HG02840 (cell line): ENCODE measurements at regions not wholly inside any gene's neighbourhood (a gene's known extent, or its start where the extent isn't known, plus 50 kb on each side); places are given as distances from the start of the nearest gene placed in this dataset.
A peak's percentile ranks its signal among the peaks of the same experiment; 100 is the strongest.

ENCODE experiments used
- ATAC-seq: cut with Tn5 transposase; IDR thresholded peaks from one replicate; pipeline ENCODE4 v1.9.1; 2021; ENCODE audit warnings: mild to moderate bottlenecking, moderate library complexity, moderate number of reproducible peaks; ENCODE audit not compliant: unreplicated experiment, low FRiP score

- ATAC-seq, result no peak
Measured at GRCh38 chr6:16978686-16979085, 123.2 kb upstream of the STMND1 start.

- no peak for ATAC-seq
Measured at GRCh38 chr6:16976385-16977183, 125.3 kb upstream of the STMND1 start.

DNA sequence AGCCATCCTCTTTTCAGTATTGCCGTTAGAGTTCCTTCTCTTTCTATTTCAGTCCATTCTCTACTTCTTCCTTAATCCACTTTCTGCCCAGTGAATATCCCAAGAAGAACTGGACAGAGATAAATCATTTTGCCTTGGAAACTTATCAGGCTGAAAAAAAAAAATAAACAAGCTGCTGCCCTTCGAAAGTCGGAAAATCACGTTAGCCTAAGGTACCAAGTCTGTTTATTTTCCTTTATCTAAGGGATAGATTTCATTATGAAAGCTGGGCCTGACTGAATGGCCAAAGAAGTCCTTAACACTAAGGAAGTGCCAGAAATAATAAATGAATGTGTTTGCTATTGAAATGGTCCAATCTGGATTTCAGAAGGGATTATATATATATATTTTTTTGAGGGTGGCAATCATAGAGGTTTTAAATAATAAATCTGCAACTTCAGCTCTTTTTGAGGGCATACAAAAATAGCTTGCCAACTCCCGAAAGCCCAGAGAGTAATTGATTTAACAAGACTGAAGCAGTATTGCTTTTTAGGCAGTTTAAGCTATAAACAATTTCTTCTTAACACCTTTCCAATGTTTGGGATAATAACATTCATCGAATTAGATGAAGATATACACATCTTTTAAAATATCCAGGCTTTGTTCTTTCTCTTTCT is 127.0 kb upstream of the STMND1 start:
- ATAC-seq, result no peak

DNA sequence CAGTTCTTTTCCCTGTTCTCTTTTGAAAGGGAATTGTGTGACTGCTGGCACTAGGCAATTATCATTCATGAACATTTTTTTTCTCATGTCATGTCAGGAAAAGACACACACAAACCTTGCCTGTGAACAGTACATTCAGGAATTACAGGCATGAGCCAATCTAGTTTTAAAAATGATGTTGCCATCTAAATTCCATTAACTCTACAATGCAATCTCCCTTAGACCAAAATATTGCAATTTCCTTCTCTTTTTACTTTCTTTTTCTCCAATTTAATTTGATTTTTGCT is 127.5 kb upstream of the STMND1 start:
- ATAC-seq, result no peak

DNA sequence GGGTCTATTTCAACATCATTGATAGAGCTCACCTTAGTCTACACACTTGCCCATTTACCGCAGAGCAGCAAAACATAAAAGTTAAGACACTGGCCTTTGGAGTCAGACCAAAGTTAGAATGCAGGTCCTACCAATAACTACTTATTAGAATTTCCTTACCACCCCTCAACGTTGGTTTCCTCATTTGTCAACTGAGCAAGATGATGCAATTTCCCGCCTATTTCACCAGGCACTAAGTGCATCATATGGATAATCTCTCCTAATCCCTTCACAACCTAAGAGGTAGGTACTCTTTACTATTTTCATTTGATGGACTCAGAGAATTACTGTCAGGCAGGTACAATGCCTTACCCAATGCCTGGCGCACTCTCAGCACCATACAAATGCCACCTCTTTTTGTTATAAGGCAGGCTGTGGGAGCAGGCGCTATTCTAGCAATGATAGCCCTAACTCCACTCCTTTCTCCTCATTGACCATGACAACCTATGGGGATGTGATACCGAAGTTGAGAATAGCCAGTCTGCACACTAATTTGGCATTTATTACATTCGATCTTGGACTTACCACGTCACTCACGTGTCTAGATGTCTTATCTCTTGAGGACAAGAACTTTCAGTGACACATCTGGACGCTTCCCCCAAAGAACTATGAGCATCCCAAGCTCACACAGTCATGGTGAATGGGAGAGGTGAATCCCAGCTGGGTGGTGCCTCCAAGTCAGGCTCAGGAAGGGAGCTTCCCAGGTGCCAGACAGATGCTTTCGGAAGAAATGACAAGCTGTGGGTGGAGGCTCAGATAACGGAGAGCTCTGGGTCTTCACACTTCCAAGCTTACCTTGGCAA is 128.1 kb upstream of the STMND1 start:
- no peak for ATAC-seq

DNA sequence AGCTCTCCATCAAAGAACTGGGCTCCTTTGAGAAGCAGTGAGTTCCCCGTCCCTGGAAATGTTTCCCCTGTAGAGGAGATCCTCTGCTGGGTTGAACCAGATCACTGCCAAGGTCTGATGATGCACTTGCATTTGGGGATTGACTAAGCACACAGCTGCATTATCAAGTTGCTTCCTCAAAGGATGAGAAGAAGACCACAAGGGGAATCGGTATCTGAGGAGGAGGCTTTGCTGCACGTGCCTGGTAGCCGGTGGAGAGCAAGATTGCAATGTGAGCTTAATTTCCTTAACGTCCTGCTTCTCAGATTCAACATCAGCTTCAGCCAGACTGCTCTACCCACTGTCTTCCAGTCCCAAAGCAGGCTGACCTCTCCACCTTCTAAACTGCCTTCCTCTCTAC is 128.8 kb upstream of the STMND1 start:
- ATAC-seq, result no peak

- ATAC-seq, result no peak
Measured at GRCh38 chr6:16972535-16972934, 129.3 kb upstream of the STMND1 start.

GRCh38 chr6:16969699-16970655 is 131.9 kb upstream of the STMND1 start:
- no peak for ATAC-seq

- no peak for ATAC-seq
Measured at GRCh38 chr6:16968101-16968500, 133.7 kb upstream of the STMND1 start.

GRCh38 chr6:16967470-16967817 is 134.4 kb upstream of the STMND1 start:
- no peak for ATAC-seq

DNA sequence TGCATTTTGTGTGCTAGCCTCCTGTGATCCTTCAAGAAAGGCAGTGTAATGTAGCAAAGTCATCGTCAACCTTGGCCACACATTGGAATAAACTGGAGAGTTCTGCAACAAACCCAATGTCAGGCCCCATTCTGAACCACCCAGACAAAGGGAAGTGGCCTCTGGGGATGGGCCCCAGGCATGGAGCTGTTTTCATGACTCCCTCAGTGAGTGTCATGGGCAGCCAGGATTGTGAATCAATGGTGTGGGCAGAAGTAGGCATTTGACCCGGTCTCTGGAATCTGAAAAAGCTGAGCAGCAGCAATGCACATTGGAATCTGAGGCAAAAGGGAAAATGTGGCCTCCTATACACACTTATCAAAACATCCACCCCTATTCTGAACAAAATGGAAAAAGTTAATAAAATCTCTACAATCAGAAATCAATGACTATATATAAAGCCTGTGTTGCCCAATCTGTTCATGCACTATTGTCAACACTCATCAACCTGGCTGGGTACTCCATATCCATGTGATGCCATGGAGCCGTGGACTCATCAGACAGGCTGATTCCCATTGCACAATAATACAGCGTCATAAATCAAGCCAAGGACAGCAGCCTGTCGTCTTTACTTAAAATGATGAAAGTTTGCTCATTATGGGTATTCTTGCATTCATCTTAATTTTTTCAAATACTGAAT is 134.9 kb upstream of the STMND1 start:
- ATAC-seq, result no peak

DNA sequence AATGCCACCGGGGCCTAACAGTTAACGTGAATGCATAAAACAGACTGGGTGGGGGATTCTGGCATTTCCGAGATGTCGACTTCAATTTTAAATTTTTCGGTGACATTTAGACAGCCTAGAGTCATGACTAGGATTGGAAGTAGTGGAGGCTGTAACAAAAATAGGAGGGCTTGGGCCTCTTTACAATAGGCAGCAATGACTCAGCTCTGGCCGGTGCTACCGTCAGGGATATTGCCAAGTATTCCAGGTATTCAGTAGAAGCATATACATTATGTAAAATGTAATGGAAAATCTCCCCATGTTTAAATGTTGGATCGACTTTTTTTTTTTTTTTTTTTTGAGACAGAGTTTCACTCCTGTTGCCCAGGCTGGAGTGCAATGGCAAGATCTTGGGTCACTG is 136.2 kb upstream of the STMND1 start:
- no peak for ATAC-seq

- peak; percentile 66 for ATAC-seq
Measured at GRCh38 chr6:16964553-16965499, 137.0 kb upstream of the STMND1 start.

DNA sequence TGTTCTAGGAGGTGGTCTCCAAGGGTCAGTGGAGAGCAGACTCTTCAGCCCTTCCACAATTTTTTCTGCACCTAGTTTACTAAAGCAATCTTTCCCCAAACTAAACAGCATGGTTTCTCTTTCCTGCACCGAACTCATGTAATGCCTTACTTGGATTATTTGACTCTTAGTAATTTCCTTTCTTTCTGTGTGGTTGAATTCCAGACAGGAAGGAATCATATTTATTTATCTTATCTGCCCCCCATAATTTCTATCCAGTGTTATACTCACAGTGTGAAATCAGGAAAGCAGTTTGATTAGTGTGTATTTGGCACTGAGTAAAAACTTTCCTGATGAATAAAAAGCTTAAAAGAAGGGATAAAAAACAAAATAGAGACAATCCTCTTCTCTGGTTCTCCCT is 140.3 kb upstream of the STMND1 start:
- ATAC-seq, result no peak

DNA sequence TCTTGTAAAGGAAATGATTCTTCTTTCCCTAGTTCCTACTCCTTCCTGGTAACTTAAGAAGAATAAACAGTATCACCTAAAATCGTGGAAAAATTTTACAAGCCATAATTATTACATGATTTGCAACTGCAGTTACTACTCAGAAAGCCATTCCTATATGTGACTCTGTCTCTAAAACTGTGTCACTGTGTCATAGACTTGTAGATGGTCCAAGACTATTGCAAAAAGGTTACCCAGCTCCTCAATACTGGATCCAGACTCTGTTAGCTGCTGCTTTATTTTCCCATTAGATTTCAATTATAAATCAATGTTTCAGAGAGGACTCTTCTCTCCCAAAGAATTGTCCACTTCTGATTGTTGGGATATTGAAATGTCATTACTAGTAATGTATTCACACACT is 142.1 kb upstream of the STMND1 start:
- no peak for ATAC-seq

- no peak for ATAC-seq
Measured at GRCh38 chr6:16956361-16956760, 145.5 kb upstream of the STMND1 start.

DNA sequence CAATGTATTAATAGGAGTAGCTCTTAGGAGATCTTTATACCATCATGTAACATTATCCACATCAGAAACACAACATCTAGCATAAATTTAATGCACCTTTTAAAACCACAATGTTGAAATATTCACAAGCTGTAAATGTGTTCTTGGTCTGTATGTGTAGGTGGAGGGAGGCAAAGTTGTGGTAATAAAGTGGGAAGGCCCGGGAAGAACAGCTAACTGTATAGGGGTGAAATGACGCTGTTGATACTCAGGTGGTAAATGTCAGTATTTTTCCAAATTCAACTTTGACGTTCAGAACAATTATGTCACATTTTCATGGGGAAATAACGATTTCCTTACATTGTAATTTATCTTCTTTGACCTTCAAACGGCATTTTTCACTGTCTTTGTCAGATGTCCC is 146.0 kb upstream of the STMND1 start:
- no peak for ATAC-seq

- ATAC-seq, result no peak
Measured at GRCh38 chr6:16953905-16954304, 147.9 kb upstream of the STMND1 start.

DNA sequence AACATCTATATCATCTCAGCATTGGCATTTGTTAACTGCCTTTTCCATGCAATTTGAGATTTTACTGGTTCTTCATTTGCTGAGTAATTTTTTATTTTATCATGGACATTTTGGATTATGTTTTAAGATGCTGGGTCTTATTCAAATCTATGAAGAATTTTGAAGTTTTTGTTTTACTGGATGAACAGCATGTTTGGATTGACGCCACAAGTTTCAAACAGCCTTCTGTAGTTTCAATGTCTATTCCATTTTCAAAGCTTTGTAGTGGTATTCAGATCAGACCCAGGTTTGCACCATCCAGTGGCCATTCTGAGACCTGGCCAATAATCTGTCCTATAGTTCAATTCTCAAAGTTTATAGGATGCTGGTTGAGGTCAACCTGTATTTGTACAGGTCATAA is 148.4 kb upstream of the STMND1 start:
- no peak for ATAC-seq
